SIG-M5 treated with dmso at 0.1 percent for 504 hours (cell line): ENCODE measurements at regions not wholly inside any gene's neighbourhood (a gene's known extent, or its start where the extent isn't known, plus 50 kb on each side); places are given as distances from the start of the nearest gene placed in this dataset.

Source experiments
- DNase-seq: peaks from one replicate; lab custom pipeline; 2025; ENCODE audit not compliant: unreplicated experiment; lab: John Stamatoyannopoulos, UW

DNA sequence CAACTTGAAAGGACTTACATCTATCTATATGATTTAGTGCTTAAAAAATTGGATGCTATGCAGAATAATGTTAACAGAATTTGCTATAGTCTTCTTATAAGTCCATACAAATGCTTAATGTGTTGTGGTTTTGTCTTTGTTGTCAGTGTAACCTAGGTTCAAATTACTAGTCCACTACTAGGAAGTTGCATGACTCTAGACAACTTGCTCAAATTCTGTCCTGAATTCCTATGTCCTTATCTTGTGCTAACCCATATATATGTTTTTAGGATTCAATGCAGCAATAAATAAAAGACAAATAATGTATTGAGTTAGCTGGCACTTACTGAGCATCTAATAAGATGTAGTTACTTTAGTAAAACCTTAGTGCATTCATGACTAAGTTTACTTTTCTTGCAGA lies 276.5 kb upstream of the KCNMB2 start:
- no peak for DNase-seq

- no peak for DNase-seq
These were observed 275.2 kb upstream of the KCNMB2 start for GRCh38 chr3:178260887-178261565.

DNA sequence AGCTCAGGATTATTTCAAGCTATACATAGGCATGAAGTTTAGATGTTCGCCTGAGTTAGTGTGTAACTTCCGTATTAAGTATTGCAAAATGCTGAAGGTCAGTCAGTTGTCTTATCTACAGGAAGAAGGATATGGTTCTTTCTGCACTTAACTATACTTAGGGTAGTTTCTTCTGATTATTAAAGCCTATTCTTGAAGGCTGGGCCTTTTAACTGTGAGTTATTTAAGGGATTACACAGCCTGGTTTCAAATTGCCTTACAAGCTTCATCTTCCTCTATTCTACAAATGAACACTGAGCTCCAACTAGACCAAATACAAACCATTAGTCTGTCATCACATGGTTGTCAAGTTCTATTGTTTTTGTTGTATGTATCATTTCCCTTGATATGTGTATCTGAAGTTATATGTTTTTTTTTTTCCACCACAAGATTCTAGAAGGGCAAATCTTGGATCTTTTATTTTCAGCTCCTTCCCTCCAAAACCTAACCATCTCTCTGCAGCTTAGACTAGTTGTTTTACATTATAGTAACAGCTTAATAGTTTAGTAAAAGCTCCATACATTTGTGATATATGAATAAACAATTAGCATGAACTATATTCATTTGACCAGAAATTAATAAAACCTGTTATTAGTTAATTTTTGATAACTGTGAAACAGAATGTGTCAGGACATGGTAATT lies 272.9 kb upstream of the KCNMB2 start:
- peak; percentile 2 for DNase-seq

DNA sequence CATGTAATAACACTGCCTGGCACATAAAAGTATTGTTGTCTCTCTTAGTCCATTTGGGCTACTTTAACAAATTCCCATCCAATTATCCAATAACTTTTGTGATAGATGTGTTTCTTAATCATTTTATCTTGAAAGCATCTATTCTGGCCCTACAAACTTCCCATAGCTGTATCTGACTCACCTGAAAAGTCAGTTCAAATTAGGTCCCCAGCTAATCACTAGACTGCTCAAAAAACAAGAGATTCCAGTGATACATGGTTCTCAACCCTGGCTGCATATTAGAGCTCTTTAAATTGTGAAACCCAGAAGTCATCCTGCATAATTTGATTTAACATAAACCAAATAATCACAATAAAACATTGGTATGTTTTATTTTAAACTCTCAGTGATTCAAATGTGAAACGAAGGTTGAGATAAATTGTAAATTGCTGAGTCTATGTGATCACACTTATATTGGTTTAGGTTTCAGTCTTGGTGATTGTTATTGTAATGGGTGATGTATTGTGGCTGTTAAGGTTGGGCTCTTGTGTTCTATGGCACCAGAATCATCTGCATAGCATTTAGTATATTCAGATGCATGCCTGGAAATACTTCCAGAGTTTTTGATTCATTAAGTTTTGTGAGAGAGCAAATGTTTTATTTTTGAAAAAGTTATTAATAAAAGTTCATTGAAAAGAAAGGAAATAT lies 268.9 kb upstream of the KCNMB2 start:
- no peak for DNase-seq

DNA sequence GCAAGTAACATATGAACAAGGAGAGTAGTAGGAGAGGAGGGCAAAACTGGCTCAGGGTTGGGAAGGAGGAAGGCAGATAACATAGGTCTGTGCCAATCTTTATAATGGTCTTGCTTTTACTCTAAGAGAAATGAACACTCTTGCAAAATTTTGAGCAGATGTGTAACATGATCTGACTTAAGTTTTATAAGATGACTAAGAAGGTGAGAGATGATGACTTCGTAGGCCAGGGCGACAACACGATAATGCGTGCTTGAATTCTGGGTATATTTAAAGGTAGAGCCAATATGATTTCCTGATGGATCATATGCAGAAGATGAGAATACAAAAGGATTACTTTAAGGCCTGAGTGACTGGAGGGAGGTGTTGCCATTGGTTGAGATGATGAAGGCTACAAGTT lies 265.4 kb upstream of the KCNMB2 start:
- DNase-seq = no peak

- no peak for DNase-seq
These were observed 264.4 kb upstream of the KCNMB2 start for GRCh38 chr3:178271740-178272387.

GRCh38 chr3:178272841-178273240 lies 263.4 kb upstream of the KCNMB2 start:
- DNase-seq = no peak

- no peak for DNase-seq
These were observed 261.5 kb upstream of the KCNMB2 start for GRCh38 chr3:178274711-178275110.

- peak; percentile 1 for DNase-seq
These were observed 260.9 kb upstream of the KCNMB2 start for GRCh38 chr3:178275311-178275710.

GRCh38 chr3:178275793-178276192 lies 260.4 kb upstream of the KCNMB2 start:
- no peak for DNase-seq

GRCh38 chr3:178277605-178278004 lies 258.6 kb upstream of the KCNMB2 start:
- DNase-seq = no peak

DNA sequence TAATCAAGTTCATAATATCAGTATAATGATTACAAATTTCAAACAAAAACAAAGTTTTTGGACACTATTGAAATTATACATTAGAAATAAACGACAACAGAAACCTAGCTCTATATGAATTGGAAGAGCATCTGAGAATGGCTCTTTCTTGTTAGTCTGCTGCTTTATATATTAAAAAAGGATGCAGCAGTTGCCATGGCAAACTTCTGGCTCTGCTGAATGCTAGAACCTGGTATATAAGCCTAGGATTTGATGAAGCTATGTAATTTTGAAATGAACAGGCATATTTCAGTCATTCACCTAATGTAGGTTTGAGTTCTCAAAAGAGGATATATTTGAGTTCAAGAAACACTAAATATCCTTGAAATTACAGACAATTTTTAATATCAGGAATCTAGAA lies 252.7 kb upstream of the KCNMB2 start:
- DNase-seq = no peak

- no peak for DNase-seq
These were observed 252.1 kb upstream of the KCNMB2 start for GRCh38 chr3:178284181-178284580.

DNA sequence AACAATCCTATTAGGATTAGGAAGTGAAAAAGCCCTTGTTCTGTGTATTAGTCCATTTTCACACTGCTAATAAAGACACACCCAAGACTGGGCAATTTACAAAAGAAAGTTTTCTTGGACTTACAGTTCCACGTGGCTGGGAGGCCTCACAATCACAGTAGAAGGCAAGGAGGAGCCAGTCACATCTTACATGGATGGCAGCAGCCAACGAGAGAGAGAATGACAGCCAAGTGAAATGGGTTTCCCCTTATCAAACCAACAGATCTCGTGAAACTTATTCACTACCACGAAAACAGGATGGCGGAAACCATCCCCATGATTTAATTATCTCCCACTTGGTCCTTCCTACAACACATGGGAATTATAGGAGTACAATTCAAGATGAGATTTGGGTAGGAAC lies 248.2 kb upstream of the KCNMB2 start:
- DNase-seq = no peak

DNA sequence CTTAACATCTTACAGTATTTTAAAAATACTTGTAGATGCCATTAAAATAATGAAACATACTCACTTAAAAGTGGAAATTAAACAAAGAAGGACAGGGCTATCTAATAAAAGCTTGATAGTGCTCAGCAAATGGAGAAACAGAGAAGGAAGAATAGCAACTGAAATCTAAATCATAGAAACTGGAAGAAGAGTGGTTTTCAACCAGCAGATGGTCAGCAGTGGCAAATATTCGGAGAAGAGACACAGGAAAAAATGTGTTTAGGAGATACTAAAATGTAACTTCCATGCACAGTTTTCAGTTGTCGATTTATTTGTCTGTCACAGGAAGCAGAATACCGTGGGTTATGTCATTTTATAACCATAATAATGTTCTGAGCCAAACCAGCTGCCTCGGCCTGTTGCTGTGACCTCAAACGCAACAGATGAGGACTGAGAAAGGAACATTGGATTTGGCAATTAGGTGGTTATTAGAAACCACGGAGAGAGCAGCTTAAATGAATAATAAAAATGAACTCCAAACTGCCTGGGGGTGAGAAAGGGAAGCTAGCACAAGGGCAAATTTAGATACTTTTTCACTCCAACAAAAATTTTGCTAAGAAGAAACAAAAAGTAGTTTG lies 246.6 kb upstream of the KCNMB2 start:
- no peak for DNase-seq

GRCh38 chr3:178291574-178292370 lies 244.5 kb upstream of the KCNMB2 start:
- DNase-seq = no peak

- DNase-seq = no peak
These were observed 240.8 kb upstream of the KCNMB2 start for GRCh38 chr3:178295292-178295912.

- no peak for DNase-seq
These were observed 239.0 kb upstream of the KCNMB2 start for GRCh38 chr3:178297199-178297598.

DNA sequence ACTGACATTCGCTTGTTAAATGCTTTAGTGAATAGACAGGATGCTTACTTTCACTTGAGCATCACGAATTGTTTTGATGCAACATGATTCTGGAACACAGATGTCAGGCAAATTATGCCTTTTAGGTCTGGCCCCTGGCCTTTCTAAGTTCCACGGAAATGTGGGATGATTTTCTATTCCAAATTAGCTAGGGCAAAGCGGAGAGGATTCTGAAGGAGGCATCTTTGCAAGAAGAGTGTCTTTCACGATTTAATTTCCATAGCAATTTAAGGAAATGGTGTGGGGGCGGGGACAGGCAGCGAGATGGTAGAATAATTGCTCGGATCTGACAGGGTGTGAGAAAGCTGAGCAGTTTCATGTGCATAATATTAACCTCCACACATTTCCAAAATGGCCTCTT lies 238.5 kb upstream of the KCNMB2 start:
- no peak for DNase-seq

- no peak for DNase-seq
These were observed 235.7 kb upstream of the KCNMB2 start for GRCh38 chr3:178300441-178300959.
